Parathyroid adenoma (tissue), 2 donors: ENCODE measurements at regions not wholly inside any gene's neighbourhood (a gene's known extent, or its start where the extent isn't known, plus 50 kb on each side); places are given as distances from the start of the nearest gene placed in this dataset.

Experiments used
- H2AFZ ChIP-seq: fragments of 300-600 bp; sonication (generic); one replicate; pipeline ENCODE4 v1.7.0; 2017; ENCODE audit warnings: antibody characterized with exemption, mild to moderate bottlenecking
- H3K27ac ChIP-seq: fragments of 300-600 bp; sonication (generic); one replicate; pipeline ENCODE4 v1.7.0; 2017
- H3K27me3 ChIP-seq: fragments of 300-600 bp; sonication (generic); one replicate; pipeline ENCODE4 v1.7.0; 2017; ENCODE audit warnings: low read length; ENCODE audit not compliant: control insufficient read depth, insufficient read depth
- H3K36me3 ChIP-seq: fragments of 300-600 bp; sonication (generic); one replicate; pipeline ENCODE4 v1.7.0; 2017; ENCODE audit warnings: low read length; ENCODE audit not compliant: control insufficient read depth, insufficient read depth
- H3K4me1 ChIP-seq: fragments of 300-600 bp; sonication (generic); one replicate; pipeline ENCODE4 v1.7.0; 2017; ENCODE audit warnings: control low read depth
- H3K4me2 ChIP-seq: fragments of 300-600 bp; sonication (generic); one replicate; pipeline ENCODE4 v1.7.0; 2017; ENCODE audit warnings: low read length
- H3K4me3 ChIP-seq: fragments of 300-600 bp; sonication (generic); one replicate; pipeline ENCODE4 v1.7.0; 2017; ENCODE audit warnings: low read depth, low read length
- H3K79me2 ChIP-seq: fragments of 300-600 bp; sonication (generic); one replicate; pipeline ENCODE4 v1.7.0; 2017; ENCODE audit warnings: control low read depth
- H3K9ac ChIP-seq: fragments of 300-600 bp; sonication (generic); one replicate; pipeline ENCODE4 v1.7.0; 2017; ENCODE audit warnings: mild to moderate bottlenecking
- H3K9me3 ChIP-seq: fragments of 300-600 bp; sonication (generic); one replicate; pipeline ENCODE4 v1.7.0; 2017; ENCODE audit warnings: low read length; ENCODE audit not compliant: control insufficient read depth
- CTCF ChIP-seq: fragments of 300-600 bp; sonication (generic); IDR thresholded peaks from one replicate; pipeline ENCODE4 v1.7.0; 2017; ENCODE audit warnings: antibody characterized with exemption, mild to moderate bottlenecking
- donor health status: primary hyperparathyroidism.

- no peak for TF ChIP-seq CTCF
- Histone ChIP-seq H3K4me1 (no peaks in the 10 kb centered on the region), H3K36me3 (no peaks in the 10 kb centered on the region), H3K4me2 (no peak overlapping the region), H3K27ac (no peak overlapping the region), H2AFZ (no peak overlapping the region), H3K9ac (no peak overlapping the region), H3K4me3 (no peak overlapping the region), H3K9me3 (no peaks in the 10 kb centered on the region), H3K27me3 (no peaks in the 10 kb centered on the region), H3K79me2 (no peaks in the 10 kb centered on the region)
Observed at GRCh38 chr14:86722612-86723253, 1192.8 kb downstream of the FLRT2 start.

- Histone ChIP-seq H3K4me3 (no peak overlapping the region), H2AFZ (no peak overlapping the region), H3K9ac (no peak overlapping the region), H3K9me3 (no peaks in the 10 kb centered on the region), H3K4me2 (no peak overlapping the region), H3K27me3 (no peaks in the 10 kb centered on the region), H3K27ac (no peak overlapping the region), H3K36me3 (no peaks in the 10 kb centered on the region), H3K4me1 (no peaks in the 10 kb centered on the region), H3K79me2 (no peaks in the 10 kb centered on the region)
- TF ChIP-seq CTCF = no peak
Observed at GRCh38 chr14:86714575-86714974, 1184.6 kb downstream of the FLRT2 start.

GRCh38 chr14:86714153-86714552 lies 1184.2 kb downstream of the FLRT2 start:
- no peaks in the 10 kb centered on the region for H3K27me3 ChIP-seq
- no peaks in the 10 kb centered on the region for H3K4me1 ChIP-seq
- H3K4me3 ChIP-seq = no peak overlapping the region
- H3K27ac ChIP-seq = no peak overlapping the region
- H3K4me2 ChIP-seq = no peak overlapping the region
- no peaks in the 10 kb centered on the region for H3K9me3 ChIP-seq
- no peak for TF ChIP-seq CTCF
- H2AFZ ChIP-seq = no peak overlapping the region
- H3K79me2 ChIP-seq = no peaks in the 10 kb centered on the region
- H3K36me3 ChIP-seq = no peaks in the 10 kb centered on the region
- H3K9ac ChIP-seq = no peak overlapping the region

GRCh38 chr14:86712727-86713126 lies 1182.8 kb downstream of the FLRT2 start:
- Histone ChIP-seq H3K9me3 (no peaks in the 10 kb centered on the region), H3K4me2 (no peak overlapping the region), H3K27ac (no peak overlapping the region), H2AFZ (no peak overlapping the region), H3K9ac (no peak overlapping the region), H3K4me1 (no peaks in the 10 kb centered on the region), H3K27me3 (no peaks in the 10 kb centered on the region), H3K79me2 (no peaks in the 10 kb centered on the region), H3K4me3 (no peak overlapping the region), H3K36me3 (no peaks in the 10 kb centered on the region)
- TF ChIP-seq CTCF = no peak

- H3K4me1 ChIP-seq = no peaks in the 10 kb centered on the region
- H3K79me2 ChIP-seq = no peaks in the 10 kb centered on the region
- no peaks in the 10 kb centered on the region for H3K9me3 ChIP-seq
- no peak overlapping the region for H3K4me3 ChIP-seq
- H2AFZ ChIP-seq = no peak overlapping the region
- no peaks in the 10 kb centered on the region for H3K27me3 ChIP-seq
- no peak overlapping the region for H3K9ac ChIP-seq
- no peaks in the 10 kb centered on the region for H3K36me3 ChIP-seq
- no peak overlapping the region for H3K4me2 ChIP-seq
- TF ChIP-seq CTCF = no peak
- H3K27ac ChIP-seq = no peak overlapping the region
Observed at GRCh38 chr14:86712176-86712575, 1182.2 kb downstream of the FLRT2 start.
